Large intestine (tissue), 3 donors: ENCODE measurements at regions not wholly inside any gene's neighbourhood (a gene's known extent, or its start where the extent isn't known, plus 50 kb on each side); places are given as distances from the start of the nearest gene placed in this dataset.
A peak's percentile ranks its signal among the peaks of the same experiment; 100 is the strongest.

Source experiments
- DNase-seq, 2 donors: peaks; one replicate each; pipeline versions ENCODE4 v3.0.0 to v3.0.0-alpha.2; 2013
- H3K27ac ChIP-seq: one replicate; pipeline ENCODE4 v1.5.1; 2013; ENCODE audit warnings: low read length
- H3K27me3 ChIP-seq: 2 replicates; pipeline ENCODE4 v1.6.1; 2013; ENCODE audit warnings: low read length; ENCODE audit not compliant: control insufficient read depth, insufficient read depth
- H3K36me3 ChIP-seq: 2 replicates; pipeline ENCODE4 v1.6.1; 2013; ENCODE audit warnings: low read length; ENCODE audit not compliant: control insufficient read depth, insufficient read depth
- H3K4me1 ChIP-seq: one replicate; pipeline ENCODE4 v1.6.1; 2013; ENCODE audit warnings: low read length; ENCODE audit not compliant: control insufficient read depth, insufficient read depth
- H3K4me3 ChIP-seq: one replicate; pipeline ENCODE4 v1.5.1; 2013; ENCODE audit warnings: low read length
- H3K9me3 ChIP-seq: one replicate; pipeline ENCODE4 v1.6.1; 2013; ENCODE audit warnings: mild to moderate bottlenecking, low read depth, low read length, moderate library complexity; ENCODE audit not compliant: control insufficient read depth
- WGBS: methylation state at CpG from one replicate; pipeline ENCODE4 v1.1.5; 2013; ENCODE audit warnings: low lambda C conversion rate; ENCODE audit not compliant: insufficient coverage; 5-methylcytosine and 5-hydroxymethylcytosine counted together

GRCh38 chr1:218783131-218783530 is 390.5 kb upstream of the LYPLAL1 start:
- H3K4me3 ChIP-seq = no peak overlapping the region
- 51% methylated on average over 2 of the region's 3 CpGs for WGBS
- H3K36me3 ChIP-seq = no peaks in the 10 kb centered on the region
- no peaks in the 10 kb centered on the region for H3K9me3 ChIP-seq
- H3K27ac ChIP-seq = no peak overlapping the region
- no peaks in the 10 kb centered on the region for H3K4me1 ChIP-seq
- DNase-seq = no peak
- no peaks in the 10 kb centered on the region for H3K27me3 ChIP-seq

GRCh38 chr1:218783916-218784315 is 389.8 kb upstream of the LYPLAL1 start:
- no peak overlapping the region for H3K27ac ChIP-seq
- no peaks in the 10 kb centered on the region for H3K27me3 ChIP-seq
- WGBS = no CpG with 5 or more reads among the region's 3 CpGs
- H3K4me3 ChIP-seq = no peak overlapping the region
- no peak for DNase-seq
- H3K9me3 ChIP-seq = no peaks in the 10 kb centered on the region
- no peaks in the 10 kb centered on the region for H3K36me3 ChIP-seq
- H3K4me1 ChIP-seq = no peaks in the 10 kb centered on the region

DNA sequence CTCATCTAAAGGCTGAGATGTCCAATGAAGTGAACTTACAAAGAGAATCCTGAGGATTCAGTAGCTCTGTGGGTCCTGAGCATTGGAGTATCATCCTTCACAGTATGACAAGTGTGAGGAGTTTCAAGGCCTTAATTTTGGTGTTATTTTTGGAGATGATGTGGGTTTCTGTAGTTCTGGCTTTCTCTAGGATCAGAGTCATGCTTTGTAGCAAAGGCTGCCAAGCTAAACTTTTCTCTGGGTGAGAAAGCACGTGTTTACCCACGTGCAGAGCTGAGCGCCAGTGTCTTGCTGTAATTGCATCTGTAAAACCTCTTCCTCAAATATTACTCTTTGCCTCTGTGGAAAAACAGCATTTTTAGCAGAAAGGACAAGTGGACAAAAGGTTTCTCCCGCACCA is 387.8 kb upstream of the LYPLAL1 start:
- no peaks in the 10 kb centered on the region for H3K4me1 ChIP-seq
- H3K4me3 ChIP-seq = no peak overlapping the region
- no peaks in the 10 kb centered on the region for H3K27me3 ChIP-seq
- no peaks in the 10 kb centered on the region for H3K36me3 ChIP-seq
- WGBS = no CpG with 5 or more reads among the region's 4 CpGs
- no peak overlapping the region for H3K27ac ChIP-seq
- no peak for DNase-seq
- no peaks in the 10 kb centered on the region for H3K9me3 ChIP-seq

- DNase-seq = no peak
- Histone ChIP-seq H3K27me3 (no peaks in the 10 kb centered on the region), H3K9me3 (no peaks in the 10 kb centered on the region), H3K27ac (no peak overlapping the region), H3K4me1 (no peaks in the 10 kb centered on the region), H3K36me3 (no peaks in the 10 kb centered on the region), H3K4me3 (no peak overlapping the region)
- 100% methylated on average over 1 of the region's 6 CpGs for WGBS
Observed at GRCh38 chr1:218787826-218788225, 385.9 kb upstream of the LYPLAL1 start.

DNA sequence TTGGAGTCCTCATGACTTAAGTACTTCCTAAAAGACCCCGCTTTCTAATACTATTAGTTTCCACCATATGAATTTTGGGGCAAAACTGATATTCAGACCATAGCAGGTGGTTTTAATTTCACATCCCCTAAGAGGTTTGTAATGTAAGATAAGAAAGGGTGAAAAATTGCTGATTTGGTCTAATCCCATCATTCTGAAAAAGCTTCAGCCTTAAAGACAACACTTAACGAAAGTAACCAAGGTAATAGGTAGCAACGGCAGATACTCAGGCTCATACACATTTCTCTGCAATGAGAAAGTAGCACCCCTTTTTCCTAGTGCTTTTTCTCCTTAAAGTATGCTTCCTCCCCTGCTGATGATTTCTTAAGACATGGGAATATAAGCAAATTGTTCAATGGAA is 376.9 kb upstream of the LYPLAL1 start:
- DNase-seq = no peak
- no peak overlapping the region for H3K27ac ChIP-seq
- H3K4me3 ChIP-seq = no peak overlapping the region
- 70% methylated on average over 2 of the region's 3 CpGs for WGBS
- H3K9me3 ChIP-seq = no peaks in the 10 kb centered on the region
- no peaks in the 10 kb centered on the region for H3K4me1 ChIP-seq
- no peaks in the 10 kb centered on the region for H3K36me3 ChIP-seq
- no peaks in the 10 kb centered on the region for H3K27me3 ChIP-seq

GRCh38 chr1:218802799-218803198 is 370.9 kb upstream of the LYPLAL1 start:
- Histone ChIP-seq H3K9me3 (no peaks in the 10 kb centered on the region), H3K27me3 (no peaks in the 10 kb centered on the region), H3K27ac (no peak overlapping the region), H3K4me1 (no peaks in the 10 kb centered on the region), H3K36me3 (no peaks in the 10 kb centered on the region), H3K4me3 (no peak overlapping the region)
- DNase-seq = no peak
- WGBS = 92% methylated on average over 3 of the region's 3 CpGs

DNA sequence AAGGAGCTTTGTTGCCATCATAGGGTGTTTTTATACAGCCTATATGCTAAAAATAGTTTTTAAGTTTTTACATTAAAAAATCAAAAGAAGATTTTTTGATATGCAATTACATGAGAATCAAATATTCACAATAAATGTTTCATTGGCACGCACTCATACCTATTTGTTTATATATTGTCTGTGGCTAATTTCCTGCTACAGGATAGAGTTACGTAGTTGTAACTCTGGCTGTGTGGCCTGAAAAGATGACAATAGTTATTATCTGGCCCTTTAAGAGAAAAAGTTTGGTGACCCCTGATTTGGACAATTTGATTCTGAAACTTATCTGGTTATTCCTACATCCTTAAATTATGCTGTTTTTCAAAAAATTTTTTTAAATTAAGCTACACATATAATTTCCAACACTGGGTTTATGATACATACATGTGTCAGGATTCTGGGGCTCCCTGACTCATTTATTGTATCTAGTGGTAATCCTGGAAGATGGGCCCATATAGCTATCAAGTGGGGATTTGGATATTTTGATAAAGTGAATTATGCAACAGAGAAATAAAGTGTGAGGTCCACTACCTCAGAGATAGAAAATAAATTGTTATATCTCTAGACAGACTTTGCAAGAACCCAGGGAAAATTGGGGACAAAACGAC is 370.2 kb upstream of the LYPLAL1 start:
- H3K36me3 ChIP-seq = no peaks in the 10 kb centered on the region
- no peak overlapping the region for H3K4me3 ChIP-seq
- no peak overlapping the region for H3K27ac ChIP-seq
- no peaks in the 10 kb centered on the region for H3K27me3 ChIP-seq
- WGBS = 96% methylated on average over 3 of the region's 3 CpGs
- no peaks in the 10 kb centered on the region for H3K9me3 ChIP-seq
- no peak for DNase-seq
- H3K4me1 ChIP-seq = no peaks in the 10 kb centered on the region

- Histone ChIP-seq H3K36me3 (no peaks in the 10 kb centered on the region), H3K27ac (no peak overlapping the region), H3K4me1 (no peaks in the 10 kb centered on the region), H3K4me3 (no peak overlapping the region), H3K9me3 (no peaks in the 10 kb centered on the region), H3K27me3 (no peaks in the 10 kb centered on the region)
- DNase-seq = no peak
Observed at GRCh38 chr1:218804014-218804785, 369.5 kb upstream of the LYPLAL1 start.

- H3K4me3 ChIP-seq = no peak overlapping the region
- no peaks in the 10 kb centered on the region for H3K4me1 ChIP-seq
- no peak for DNase-seq
- no peak overlapping the region for H3K27ac ChIP-seq
- no peaks in the 10 kb centered on the region for H3K36me3 ChIP-seq
- H3K9me3 ChIP-seq = no peaks in the 10 kb centered on the region
- no peaks in the 10 kb centered on the region for H3K27me3 ChIP-seq
- WGBS = 86% methylated on average over 1 of the region's 3 CpGs
Observed at GRCh38 chr1:218809061-218809460, 364.6 kb upstream of the LYPLAL1 start.

GRCh38 chr1:218809625-218810024 is 364.1 kb upstream of the LYPLAL1 start:
- Histone ChIP-seq H3K9me3 (no peaks in the 10 kb centered on the region), H3K27me3 (no peaks in the 10 kb centered on the region), H3K4me3 (no peak overlapping the region), H3K36me3 (no peaks in the 10 kb centered on the region), H3K4me1 (no peaks in the 10 kb centered on the region), H3K27ac (no peak overlapping the region)
- 100% methylated on average over 1 of the region's 1 CpG for WGBS
- DNase-seq = no peak

- Histone ChIP-seq H3K27ac (no peak overlapping the region), H3K36me3 (no peaks in the 10 kb centered on the region)
- peak in 1 of 2 donors; percentile 7 for DNase-seq
Observed at GRCh38 chr1:218810306-218810705, 363.4 kb upstream of the LYPLAL1 start.

More at GRCh38 chr1:218810306-218810705, 363.4 kb upstream of the LYPLAL1 start:
- no peak overlapping the region for H3K4me3 ChIP-seq
- H3K27me3 ChIP-seq = no peaks in the 10 kb centered on the region
- WGBS = no CpG with 5 or more reads among the region's 3 CpGs
- H3K4me1 ChIP-seq = no peaks in the 10 kb centered on the region
- H3K9me3 ChIP-seq = no peaks in the 10 kb centered on the region
